ENCODE measurements at regions not wholly inside any gene's neighbourhood (a gene's known extent, or its start where the extent isn't known, plus 50 kb on each side); places are given as distances from the start of the nearest gene placed in this dataset.

- TF ChIP-seq POLR2A (IDR thresholded peaks at IDR 0.05): no peak
- no peak for TF ChIP-seq POLR2AphosphoS5 (IDR thresholded peaks at IDR 0.05)
Observed at GRCh38 chrX:38893441-38893840, 92.2 kb downstream of the MID1IP1 start.
